ENCODE measurements at regions not wholly inside any gene's neighbourhood (a gene's known extent, or its start where the extent isn't known, plus 50 kb on each side); places are given as distances from the start of the nearest gene placed in this dataset.

GRCh38 chr10:120345186-120345585, 111.8 kb upstream of the PLPP4 start:
- no peak for DNase-seq
- peaks cover 0 to 5% (median 0%) of the 10 kb centered on the region in 8 donors for H3K9me3 ChIP-seq
- no peaks in the 10 kb centered on the region for H3K36me3 ChIP-seq
- no peak overlapping the region for H3K27ac ChIP-seq
- intact Hi-C loops (cut with DNase I; ENCODE audit: low total_unique reads): loop anchor here (10.0 kb wide), 1 partner anchor 660 kb away; no protein-coding TSS in a partner anchor
- no peaks in the 10 kb centered on the region for H3K4me1 ChIP-seq
- H3K27me3 ChIP-seq (replicated peaks in 1 of 7): peaks cover 0 to 25% (median 0%) of the 10 kb centered on the region in 7 donors
- H3K4me3 ChIP-seq: no peak overlapping the region
- TF ChIP-seq POLR2A (IDR thresholded peaks at IDR 0.05) (no peak), CTCF (IDR thresholded peaks at IDR 0.05 in 8 of 11, conservative IDR thresholded peaks at IDR 0.05 in 3 of 11) (no peak), POLR2AphosphoS5 (IDR thresholded peaks at IDR 0.05) (no peak)
- 54 to 82% (median 63%) methylated on average over 2 of the region's 2 CpGs for WGBS, 5 donors

- intact Hi-C loops (cut with DNase I; ENCODE audit: low total_unique reads): loop anchor here (10.0 kb wide), 1 partner anchor 663 kb away; no protein-coding TSS in a partner anchor
- Histone ChIP-seq H3K27me3 (replicated peaks in 1 of 7) (peaks cover 0 to 15% (median 0%) of the 10 kb centered on the region in 7 donors), H3K9me3 (peaks cover 0 to 17% (median 2%) of the 10 kb centered on the region in 8 donors), H3K36me3 (no peaks in the 10 kb centered on the region), H3K27ac (no peak overlapping the region), H3K4me3 (no peak overlapping the region), H3K4me1 (no peaks in the 10 kb centered on the region)
- DNase-seq: no peak
- TF ChIP-seq CTCF (IDR thresholded peaks at IDR 0.05 in 8 of 11, conservative IDR thresholded peaks at IDR 0.05 in 3 of 11): no peak
- 34 to 66% (median 57%) methylated on average over 3 of the region's 3 CpGs for WGBS, 5 donors
Measured at GRCh38 chr10:120347644-120348043, 109.4 kb upstream of the PLPP4 start.

GRCh38 chr10:120349069-120349468, 108.0 kb upstream of the PLPP4 start:
- Histone ChIP-seq H3K4me1 (no peaks in the 10 kb centered on the region), H3K36me3 (no peaks in the 10 kb centered on the region), H3K27me3 (replicated peaks in 1 of 7) (peaks cover 0 to 15% (median 0%) of the 10 kb centered on the region in 7 donors), H3K27ac (no peak overlapping the region), H3K4me3 (no peak overlapping the region), H3K9me3 (peaks cover 0 to 18% (median 5%) of the 10 kb centered on the region in 8 donors)
- 92 to 96% (median 95%) methylated on average over 3 of the region's 3 CpGs for WGBS, 5 donors
- TF ChIP-seq CTCF (IDR thresholded peaks at IDR 0.05 in 8 of 11, conservative IDR thresholded peaks at IDR 0.05 in 3 of 11) (no peak), POLR2A (IDR thresholded peaks at IDR 0.05) (no peak), POLR2AphosphoS5 (IDR thresholded peaks at IDR 0.05) (no peak)
- intact Hi-C loops (cut with DNase I; ENCODE audit: low total_unique reads): loop anchor here (10.0 kb wide), 1 partner anchor 664 kb away; no protein-coding TSS in a partner anchor
- DNase-seq: no peak

- Histone ChIP-seq H3K4me3 (no peak overlapping the region), H3K9me3 (peaks cover 0 to 14% (median 2%) of the 10 kb centered on the region in 8 donors), H3K36me3 (no peaks in the 10 kb centered on the region), H3K27ac (no peak overlapping the region), H3K4me1 (no peaks in the 10 kb centered on the region), H3K27me3 (replicated peaks in 1 of 7) (peaks cover 0 to 6% (median 0%) of the 10 kb centered on the region in 7 donors)
- 75 to 86% (median 81%) methylated on average over 2 of the region's 2 CpGs for WGBS, 5 donors
- intact Hi-C loops (cut with DNase I; ENCODE audit: low total_unique reads): no loop called here
- no peak for DNase-seq
- no peak for TF ChIP-seq POLR2AphosphoS5 (IDR thresholded peaks at IDR 0.05)
- TF ChIP-seq POLR2A (IDR thresholded peaks at IDR 0.05): no peak
- no peak for TF ChIP-seq CTCF (IDR thresholded peaks at IDR 0.05 in 8 of 11, conservative IDR thresholded peaks at IDR 0.05 in 3 of 11)
Measured at GRCh38 chr10:120355425-120355824, 101.6 kb upstream of the PLPP4 start.
